IPS DF 4.7 (cell line): ENCODE measurements at regions not wholly inside any gene's neighbourhood (a gene's known extent, or its start where the extent isn't known, plus 50 kb on each side); places are given as distances from the start of the nearest gene placed in this dataset.

Source experiments
- DNase-seq: peaks from one replicate; pipeline ENCODE4 v3.0.0-alpha.2; 2013; ENCODE audit warnings: low spot score; ENCODE audit errors: extremely low read depth

GRCh38 chr12:41932470-41932991 is 212.1 kb downstream of the GXYLT1 start:
- no peak for DNase-seq

GRCh38 chr12:41930866-41931437 is 213.7 kb downstream of the GXYLT1 start:
- DNase-seq: no peak

- no peak for DNase-seq
These were observed 220.6 kb downstream of the GXYLT1 start for GRCh38 chr12:41924111-41924510.

- no peak for DNase-seq
These were observed 221.3 kb downstream of the GXYLT1 start for GRCh38 chr12:41923351-41923750.

GRCh38 chr12:41920355-41920754 is 224.3 kb downstream of the GXYLT1 start:
- no peak for DNase-seq

GRCh38 chr12:41919526-41920261 is 225.0 kb downstream of the GXYLT1 start:
- no peak for DNase-seq

- no peak for DNase-seq
These were observed 225.6 kb downstream of the GXYLT1 start for GRCh38 chr12:41919048-41919447.

GRCh38 chr12:41917938-41918341 is 226.7 kb downstream of the GXYLT1 start:
- DNase-seq: no peak

- DNase-seq: no peak
These were observed 227.5 kb downstream of the GXYLT1 start for GRCh38 chr12:41917181-41917580.

GRCh38 chr12:41910578-41911320 is 233.9 kb downstream of the GXYLT1 start:
- no peak for DNase-seq

- DNase-seq: no peak
These were observed 236.5 kb downstream of the GXYLT1 start for GRCh38 chr12:41908206-41908605.

- DNase-seq: no peak
These were observed 237.1 kb downstream of the GXYLT1 start for GRCh38 chr12:41907550-41907949.

GRCh38 chr12:41907021-41907420 is 237.7 kb downstream of the GXYLT1 start:
- no peak for DNase-seq

- DNase-seq: no peak
These were observed 238.8 kb downstream of the GXYLT1 start for GRCh38 chr12:41905759-41906297.

GRCh38 chr12:41905073-41905758 is 239.5 kb downstream of the GXYLT1 start:
- DNase-seq: no peak

GRCh38 chr12:41904041-41904440 is 240.6 kb downstream of the GXYLT1 start:
- no peak for DNase-seq

- no peak for DNase-seq
These were observed 241.5 kb downstream of the GXYLT1 start for GRCh38 chr12:41903014-41903708.

- no peak for DNase-seq
These were observed 245.1 kb downstream of the GXYLT1 start for GRCh38 chr12:41899577-41899976.

GRCh38 chr12:41897593-41897992 is 247.1 kb downstream of the GXYLT1 start:
- DNase-seq: no peak

- DNase-seq: no peak
These were observed 251.2 kb downstream of the GXYLT1 start for GRCh38 chr12:41893491-41893890.

- no peak for DNase-seq
These were observed 252.4 kb downstream of the GXYLT1 start for GRCh38 chr12:41892302-41892701.
